HepG2 (cell line): ENCODE measurements at regions not wholly inside any gene's neighbourhood (a gene's known extent, or its start where the extent isn't known, plus 50 kb on each side); places are given as distances from the start of the nearest gene placed in this dataset.

Experiments used
- HOXD1 ChIP-seq: sonication (generic); formaldehyde crosslinking; IDR thresholded peaks from 2 replicates; pipeline ENCODE4 v1.5.0; 2020; ENCODE audit warnings: missing genetic modification reagents
- MBD4 ChIP-seq: IDR thresholded peaks from 2 replicates; pipeline ENCODE4 v1.6.1; 2012; ENCODE audit warnings: low read length, inconsistent platforms, borderline replicate concordance
- MIER3 ChIP-seq: IDR thresholded peaks from 2 replicates; pipeline ENCODE4 v1.6.1; 2016; ENCODE audit warnings: missing compliant biosample characterization, borderline replicate concordance
- MXD4 ChIP-seq: IDR thresholded peaks from 2 replicates; pipeline ENCODE4 v1.6.1; 2016; ENCODE audit warnings: mild to moderate bottlenecking, missing biosample characterization, missing genetic modification reagents
- NBN ChIP-seq: fragments of 450-650 bp; conservative IDR thresholded peaks from 2 replicates; pipeline ENCODE4 v1.6.1; 2017
- PCBP1 ChIP-seq: fragments of 200-400 bp; formaldehyde crosslinking; IDR thresholded peaks from 2 replicates; pipeline ENCODE4 v1.6.1; 2017; ENCODE audit warnings: mild to moderate bottlenecking, low read depth, low read length, borderline replicate concordance
- PRMT3 ChIP-seq: sonication (generic); formaldehyde crosslinking; IDR thresholded peaks from 2 replicates; pipeline ENCODE4 v1.8.1; 2022; ENCODE audit warnings: low read depth, mild to moderate bottlenecking, moderate library complexity, missing genetic modification reagents, borderline replicate concordance
- SPEN ChIP-seq: sonication (generic); formaldehyde crosslinking; IDR thresholded peaks from 2 replicates; pipeline ENCODE4 v1.5.1; 2020; ENCODE audit warnings: low read depth, mild to moderate bottlenecking, missing genetic modification reagents
- ZNF556 ChIP-seq: sonication (generic); formaldehyde crosslinking; IDR thresholded peaks from 2 replicates; pipeline ENCODE4 v1.4.0; 2020; ENCODE audit warnings: mild to moderate bottlenecking, missing genetic modification reagents, borderline replicate concordance
- TF ChIP-seq, protein P1 (sequence below): sonication (generic); formaldehyde crosslinking; IDR thresholded peaks from 2 replicates; pipeline ENCODE4 v1.5.0; 2020; ENCODE audit warnings: mild to moderate bottlenecking, missing genetic modification reagents, borderline replicate concordance
- TF ChIP-seq, protein P2 (sequence below): sonication (generic); formaldehyde crosslinking; IDR thresholded peaks from 2 replicates; pipeline ENCODE4 v1.5.0; 2020; ENCODE audit warnings: mild to moderate bottlenecking, missing genetic modification reagents
- TF ChIP-seq, protein P3 (sequence below): IDR thresholded peaks from 2 replicates; pipeline ENCODE4 v1.6.1; 2016; ENCODE audit warnings: low read depth, missing genetic modification reagents, missing compliant biosample characterization

DNA sequence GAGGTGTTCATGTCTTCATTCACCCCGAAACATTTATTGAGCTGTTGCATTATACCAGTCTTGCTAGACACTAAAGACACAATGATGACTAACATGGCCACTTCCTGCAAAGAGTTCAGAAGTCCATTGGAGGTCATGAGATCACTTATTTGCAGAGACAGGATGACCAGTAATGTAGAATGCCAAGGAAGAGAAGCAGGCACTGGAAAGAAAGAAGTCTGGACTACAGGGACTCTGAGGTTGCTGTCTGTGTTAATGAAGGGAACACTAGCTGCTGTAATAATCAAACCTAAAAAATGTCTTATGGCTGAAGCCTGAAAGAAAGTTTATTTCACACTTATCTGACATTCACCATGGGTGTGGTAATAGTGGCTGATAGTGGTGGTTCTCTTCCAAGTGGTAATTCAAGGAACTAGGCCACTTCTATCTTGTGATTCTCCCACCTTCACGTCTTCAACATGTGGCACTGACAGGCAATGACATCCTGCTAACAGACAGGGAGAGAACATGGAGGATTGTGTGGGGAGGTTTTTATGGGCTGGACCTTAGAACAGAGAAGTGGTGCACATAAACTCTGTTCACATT lies 89.2 kb upstream of the MKLN1 start (continued):
- TF ChIP-seq MBD4, result no peak
- no peak for TF ChIP-seq MXD4 (CRISPR knock-in tag)
- no peak for TF ChIP-seq PRMT3
- TF ChIP-seq, protein P1, sequence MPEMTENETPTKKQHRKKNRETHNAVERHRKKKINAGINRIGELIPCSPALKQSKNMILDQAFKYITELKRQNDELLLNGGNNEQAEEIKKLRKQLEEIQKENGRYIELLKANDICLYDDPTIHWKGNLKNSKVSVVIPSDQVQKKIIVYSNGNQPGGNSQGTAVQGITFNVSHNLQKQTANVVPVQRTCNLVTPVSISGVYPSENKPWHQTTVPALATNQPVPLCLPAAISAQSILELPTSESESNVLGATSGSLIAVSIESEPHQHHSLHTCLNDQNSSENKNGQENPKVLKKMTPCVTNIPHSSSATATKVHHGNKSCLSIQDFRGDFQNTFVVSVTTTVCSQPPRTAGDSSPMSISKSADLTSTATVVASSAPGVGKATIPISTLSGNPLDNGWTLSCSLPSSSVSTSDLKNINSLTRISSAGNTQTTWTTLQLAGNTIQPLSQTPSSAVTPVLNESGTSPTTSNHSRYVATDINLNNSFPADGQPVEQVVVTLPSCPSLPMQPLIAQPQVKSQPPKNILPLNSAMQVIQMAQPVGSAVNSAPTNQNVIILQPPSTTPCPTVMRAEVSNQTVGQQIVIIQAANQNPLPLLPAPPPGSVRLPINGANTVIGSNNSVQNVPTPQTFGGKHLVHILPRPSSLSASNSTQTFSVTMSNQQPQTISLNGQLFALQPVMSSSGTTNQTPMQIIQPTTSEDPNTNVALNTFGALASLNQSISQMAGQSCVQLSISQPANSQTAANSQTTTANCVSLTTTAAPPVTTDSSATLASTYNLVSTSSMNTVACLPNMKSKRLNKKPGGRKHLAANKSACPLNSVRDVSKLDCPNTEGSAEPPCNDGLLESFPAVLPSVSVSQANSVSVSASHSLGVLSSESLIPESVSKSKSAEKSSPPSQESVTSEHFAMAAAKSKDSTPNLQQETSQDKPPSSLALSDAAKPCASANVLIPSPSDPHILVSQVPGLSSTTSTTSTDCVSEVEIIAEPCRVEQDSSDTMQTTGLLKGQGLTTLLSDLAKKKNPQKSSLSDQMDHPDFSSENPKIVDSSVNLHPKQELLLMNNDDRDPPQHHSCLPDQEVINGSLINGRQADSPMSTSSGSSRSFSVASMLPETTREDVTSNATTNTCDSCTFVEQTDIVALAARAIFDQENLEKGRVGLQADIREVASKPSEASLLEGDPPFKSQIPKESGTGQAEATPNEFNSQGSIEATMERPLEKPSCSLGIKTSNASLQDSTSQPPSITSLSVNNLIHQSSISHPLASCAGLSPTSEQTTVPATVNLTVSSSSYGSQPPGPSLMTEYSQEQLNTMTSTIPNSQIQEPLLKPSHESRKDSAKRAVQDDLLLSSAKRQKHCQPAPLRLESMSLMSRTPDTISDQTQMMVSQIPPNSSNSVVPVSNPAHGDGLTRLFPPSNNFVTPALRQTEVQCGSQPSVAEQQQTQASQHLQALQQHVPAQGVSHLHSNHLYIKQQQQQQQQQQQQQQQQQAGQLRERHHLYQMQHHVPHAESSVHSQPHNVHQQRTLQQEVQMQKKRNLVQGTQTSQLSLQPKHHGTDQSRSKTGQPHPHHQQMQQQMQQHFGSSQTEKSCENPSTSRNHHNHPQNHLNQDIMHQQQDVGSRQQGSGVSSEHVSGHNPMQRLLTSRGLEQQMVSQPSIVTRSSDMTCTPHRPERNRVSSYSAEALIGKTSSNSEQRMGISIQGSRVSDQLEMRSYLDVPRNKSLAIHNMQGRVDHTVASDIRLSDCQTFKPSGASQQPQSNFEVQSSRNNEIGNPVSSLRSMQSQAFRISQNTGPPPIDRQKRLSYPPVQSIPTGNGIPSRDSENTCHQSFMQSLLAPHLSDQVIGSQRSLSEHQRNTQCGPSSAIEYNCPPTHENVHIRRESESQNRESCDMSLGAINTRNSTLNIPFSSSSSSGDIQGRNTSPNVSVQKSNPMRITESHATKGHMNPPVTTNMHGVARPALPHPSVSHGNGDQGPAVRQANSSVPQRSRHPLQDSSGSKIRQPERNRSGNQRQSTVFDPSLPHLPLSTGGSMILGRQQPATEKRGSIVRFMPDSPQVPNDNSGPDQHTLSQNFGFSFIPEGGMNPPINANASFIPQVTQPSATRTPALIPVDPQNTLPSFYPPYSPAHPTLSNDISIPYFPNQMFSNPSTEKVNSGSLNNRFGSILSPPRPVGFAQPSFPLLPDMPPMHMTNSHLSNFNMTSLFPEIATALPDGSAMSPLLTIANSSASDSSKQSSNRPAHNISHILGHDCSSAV, result no peak
- no peak for TF ChIP-seq PCBP1
- TF ChIP-seq ZNF556 (CRISPR knock-in tag), result no peak
- TF ChIP-seq HOXD1, result no peak
- TF ChIP-seq, protein P2, sequence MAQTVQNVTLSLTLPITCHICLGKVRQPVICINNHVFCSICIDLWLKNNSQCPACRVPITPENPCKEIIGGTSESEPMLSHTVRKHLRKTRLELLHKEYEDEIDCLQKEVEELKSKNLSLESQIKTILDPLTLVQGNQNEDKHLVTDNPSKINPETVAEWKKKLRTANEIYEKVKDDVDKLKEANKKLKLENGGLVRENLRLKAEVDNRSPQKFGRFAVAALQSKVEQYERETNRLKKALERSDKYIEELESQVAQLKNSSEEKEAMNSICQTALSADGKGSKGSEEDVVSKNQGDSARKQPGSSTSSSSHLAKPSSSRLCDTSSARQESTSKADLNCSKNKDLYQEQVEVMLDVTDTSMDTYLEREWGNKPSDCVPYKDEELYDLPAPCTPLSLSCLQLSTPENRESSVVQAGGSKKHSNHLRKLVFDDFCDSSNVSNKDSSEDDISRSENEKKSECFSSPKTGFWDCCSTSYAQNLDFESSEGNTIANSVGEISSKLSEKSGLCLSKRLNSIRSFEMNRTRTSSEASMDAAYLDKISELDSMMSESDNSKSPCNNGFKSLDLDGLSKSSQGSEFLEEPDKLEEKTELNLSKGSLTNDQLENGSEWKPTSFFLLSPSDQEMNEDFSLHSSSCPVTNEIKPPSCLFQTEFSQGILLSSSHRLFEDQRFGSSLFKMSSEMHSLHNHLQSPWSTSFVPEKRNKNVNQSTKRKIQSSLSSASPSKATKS (CRISPR knock-in tag), result no peak
- no peak for TF ChIP-seq SPEN (CRISPR knock-in tag)
- TF ChIP-seq, protein P3, sequence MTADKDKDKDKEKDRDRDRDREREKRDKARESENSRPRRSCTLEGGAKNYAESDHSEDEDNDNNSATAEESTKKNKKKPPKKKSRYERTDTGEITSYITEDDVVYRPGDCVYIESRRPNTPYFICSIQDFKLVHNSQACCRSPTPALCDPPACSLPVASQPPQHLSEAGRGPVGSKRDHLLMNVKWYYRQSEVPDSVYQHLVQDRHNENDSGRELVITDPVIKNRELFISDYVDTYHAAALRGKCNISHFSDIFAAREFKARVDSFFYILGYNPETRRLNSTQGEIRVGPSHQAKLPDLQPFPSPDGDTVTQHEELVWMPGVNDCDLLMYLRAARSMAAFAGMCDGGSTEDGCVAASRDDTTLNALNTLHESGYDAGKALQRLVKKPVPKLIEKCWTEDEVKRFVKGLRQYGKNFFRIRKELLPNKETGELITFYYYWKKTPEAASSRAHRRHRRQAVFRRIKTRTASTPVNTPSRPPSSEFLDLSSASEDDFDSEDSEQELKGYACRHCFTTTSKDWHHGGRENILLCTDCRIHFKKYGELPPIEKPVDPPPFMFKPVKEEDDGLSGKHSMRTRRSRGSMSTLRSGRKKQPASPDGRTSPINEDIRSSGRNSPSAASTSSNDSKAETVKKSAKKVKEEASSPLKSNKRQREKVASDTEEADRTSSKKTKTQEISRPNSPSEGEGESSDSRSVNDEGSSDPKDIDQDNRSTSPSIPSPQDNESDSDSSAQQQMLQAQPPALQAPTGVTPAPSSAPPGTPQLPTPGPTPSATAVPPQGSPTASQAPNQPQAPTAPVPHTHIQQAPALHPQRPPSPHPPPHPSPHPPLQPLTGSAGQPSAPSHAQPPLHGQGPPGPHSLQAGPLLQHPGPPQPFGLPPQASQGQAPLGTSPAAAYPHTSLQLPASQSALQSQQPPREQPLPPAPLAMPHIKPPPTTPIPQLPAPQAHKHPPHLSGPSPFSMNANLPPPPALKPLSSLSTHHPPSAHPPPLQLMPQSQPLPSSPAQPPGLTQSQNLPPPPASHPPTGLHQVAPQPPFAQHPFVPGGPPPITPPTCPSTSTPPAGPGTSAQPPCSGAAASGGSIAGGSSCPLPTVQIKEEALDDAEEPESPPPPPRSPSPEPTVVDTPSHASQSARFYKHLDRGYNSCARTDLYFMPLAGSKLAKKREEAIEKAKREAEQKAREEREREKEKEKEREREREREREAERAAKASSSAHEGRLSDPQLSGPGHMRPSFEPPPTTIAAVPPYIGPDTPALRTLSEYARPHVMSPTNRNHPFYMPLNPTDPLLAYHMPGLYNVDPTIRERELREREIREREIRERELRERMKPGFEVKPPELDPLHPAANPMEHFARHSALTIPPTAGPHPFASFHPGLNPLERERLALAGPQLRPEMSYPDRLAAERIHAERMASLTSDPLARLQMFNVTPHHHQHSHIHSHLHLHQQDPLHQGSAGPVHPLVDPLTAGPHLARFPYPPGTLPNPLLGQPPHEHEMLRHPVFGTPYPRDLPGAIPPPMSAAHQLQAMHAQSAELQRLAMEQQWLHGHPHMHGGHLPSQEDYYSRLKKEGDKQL (CRISPR knock-in tag), result no peak
- 0 out of 2 replicates have a peak, but pooled peaks have one; percentile 18 for TF ChIP-seq MIER3 (CRISPR knock-in tag)
- TF ChIP-seq NBN, result no peak
